Suprapubic skin (tissue), 4 donors: ENCODE measurements at regions not wholly inside any gene's neighbourhood (a gene's known extent, or its start where the extent isn't known, plus 50 kb on each side); places are given as distances from the start of the nearest gene placed in this dataset.
"Not testable (repeated sequence)": the region's sequence is repeated elsewhere in the genome, so short reads cannot be mapped to it uniquely, and the experiment has no call there.

Source experiments
- DNase-seq, 2 donors: peaks; one replicate each; pipeline ENCODE4 v3.0.0-alpha.2; 2019; ENCODE audit warnings: low spot score in 2 of 2
- H3K27ac ChIP-seq: fragments of 200-600 bp; sonication (generic); one replicate; pipeline ENCODE4 v1.5.1; 2019
- H3K27me3 ChIP-seq: fragments of 200-600 bp; sonication (generic); one replicate; pipeline ENCODE4 v1.5.1; 2019
- H3K36me3 ChIP-seq: fragments of 200-600 bp; sonication (generic); one replicate; pipeline ENCODE4 v1.5.1; 2019
- H3K4me1 ChIP-seq: fragments of 200-600 bp; sonication (generic); one replicate; pipeline ENCODE4 v1.5.1; 2019
- H3K4me3 ChIP-seq: fragments of 200-600 bp; sonication (generic); one replicate; pipeline ENCODE4 v1.5.1; 2019; ENCODE audit warnings: mild to moderate bottlenecking
- H3K9me3 ChIP-seq: fragments of 200-600 bp; sonication (generic); one replicate; pipeline ENCODE4 v1.5.1; 2019
- EP300 ChIP-seq: sonication (generic); formaldehyde crosslinking; IDR thresholded peaks from one replicate; pipeline ENCODE4 v1.6.1; 2017; ENCODE audit warnings: antibody characterized with exemption
- POLR2A ChIP-seq, 2 donors: fragments of 450-650 bp; IDR thresholded peaks; one replicate each; pipeline ENCODE4 v1.6.1; 2017; ENCODE audit warnings: antibody characterized with exemption in 2 of 2, mild to moderate bottlenecking in 2 of 2, moderate library complexity in 2 of 2
- POLR2AphosphoS5 ChIP-seq, 3 donors: sonication (generic); formaldehyde crosslinking; IDR thresholded peaks; one replicate each; pipeline ENCODE4 v1.6.1; 2017; ENCODE audit warnings: antibody characterized with exemption in 3 of 3
- WGBS: methylation state at CpG from one replicate; pipeline ENCODE4 v1.1.5; 2018; 5-methylcytosine and 5-hydroxymethylcytosine counted together
- TF ChIP-seq, protein P1 (sequence below), 2 donors: fragments of 200-600 bp in 1 of 2; fragments of 450-650 bp in 1 of 2; sonication (generic) in 1 of 2; IDR thresholded peaks; one replicate each; pipeline ENCODE4 v1.5.1; 2016 to 2019; ENCODE audit warnings: antibody characterized with exemption in 2 of 2, mild to moderate bottlenecking in 1 of 2, moderate library complexity in 1 of 2

DNA sequence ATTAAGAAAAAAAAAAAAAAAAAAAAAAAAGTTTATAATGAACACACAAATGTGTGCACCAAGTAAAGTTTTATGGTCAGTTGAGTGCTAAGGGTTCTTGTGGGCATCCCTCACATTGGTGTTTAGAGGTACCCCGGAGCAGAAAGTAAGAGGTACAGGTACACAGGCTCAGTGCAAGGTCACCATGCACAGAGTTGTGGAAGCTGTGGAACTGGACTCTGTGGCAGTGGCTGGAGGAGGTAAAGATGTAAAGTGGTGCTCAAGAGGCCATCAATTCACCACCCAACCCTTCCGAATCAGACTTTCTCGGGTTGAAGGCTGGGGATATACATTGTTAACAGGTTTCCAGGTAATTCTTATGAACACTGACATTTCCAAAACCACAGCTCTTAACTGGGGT, 83.6 kb upstream of the FOXN2 start:
- Histone ChIP-seq H3K9me3 (no peaks in the 10 kb centered on the region), H3K4me1 (no peaks in the 10 kb centered on the region), H3K4me3 (no peak overlapping the region), H3K27me3 (no peaks in the 10 kb centered on the region), H3K36me3 (no peaks in the 10 kb centered on the region), H3K27ac (no peak overlapping the region)
- DNase-seq: no peak
- TF ChIP-seq POLR2AphosphoS5 (IDR thresholded peaks at IDR 0.05) (no peak), EP300 (no peak), POLR2A (IDR thresholded peaks at IDR 0.05) (no peak)
- 91% methylated on average over 3 of the region's 3 CpGs for WGBS

DNA sequence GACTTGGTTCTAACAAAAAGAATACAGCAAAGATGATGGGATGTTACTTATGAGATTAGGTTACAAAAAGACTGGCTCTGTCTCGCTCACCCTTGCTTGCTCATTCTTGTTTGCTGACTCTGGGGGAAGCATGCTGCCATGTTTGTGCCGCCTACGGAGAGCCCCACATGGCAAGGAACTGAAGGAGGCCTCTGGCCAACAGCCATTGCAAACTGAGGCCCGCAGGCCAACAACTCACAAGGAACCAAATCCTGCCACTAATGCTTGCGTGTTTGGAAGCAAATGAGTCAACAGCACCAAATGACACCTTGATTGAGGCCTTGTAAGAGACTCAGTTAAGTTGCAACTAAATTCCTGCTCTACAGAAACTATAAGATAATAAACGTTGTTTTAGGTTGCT, 82.1 kb upstream of the FOXN2 start:
- Histone ChIP-seq H3K9me3 (no peaks in the 10 kb centered on the region), H3K27me3 (no peaks in the 10 kb centered on the region), H3K4me3 (no peak overlapping the region), H3K27ac (no peak overlapping the region), H3K36me3 (no peaks in the 10 kb centered on the region), H3K4me1 (no peaks in the 10 kb centered on the region)
- WGBS: 86% methylated on average over 6 of the region's 6 CpGs
- no peak for TF ChIP-seq POLR2AphosphoS5 (IDR thresholded peaks at IDR 0.05)
- TF ChIP-seq, protein P1, sequence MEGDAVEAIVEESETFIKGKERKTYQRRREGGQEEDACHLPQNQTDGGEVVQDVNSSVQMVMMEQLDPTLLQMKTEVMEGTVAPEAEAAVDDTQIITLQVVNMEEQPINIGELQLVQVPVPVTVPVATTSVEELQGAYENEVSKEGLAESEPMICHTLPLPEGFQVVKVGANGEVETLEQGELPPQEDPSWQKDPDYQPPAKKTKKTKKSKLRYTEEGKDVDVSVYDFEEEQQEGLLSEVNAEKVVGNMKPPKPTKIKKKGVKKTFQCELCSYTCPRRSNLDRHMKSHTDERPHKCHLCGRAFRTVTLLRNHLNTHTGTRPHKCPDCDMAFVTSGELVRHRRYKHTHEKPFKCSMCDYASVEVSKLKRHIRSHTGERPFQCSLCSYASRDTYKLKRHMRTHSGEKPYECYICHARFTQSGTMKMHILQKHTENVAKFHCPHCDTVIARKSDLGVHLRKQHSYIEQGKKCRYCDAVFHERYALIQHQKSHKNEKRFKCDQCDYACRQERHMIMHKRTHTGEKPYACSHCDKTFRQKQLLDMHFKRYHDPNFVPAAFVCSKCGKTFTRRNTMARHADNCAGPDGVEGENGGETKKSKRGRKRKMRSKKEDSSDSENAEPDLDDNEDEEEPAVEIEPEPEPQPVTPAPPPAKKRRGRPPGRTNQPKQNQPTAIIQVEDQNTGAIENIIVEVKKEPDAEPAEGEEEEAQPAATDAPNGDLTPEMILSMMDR (IDR thresholded peaks at IDR 0.05): no peak
- no peak for TF ChIP-seq POLR2A (IDR thresholded peaks at IDR 0.05)
- TF ChIP-seq EP300: no peak
- DNase-seq: no peak

DNA sequence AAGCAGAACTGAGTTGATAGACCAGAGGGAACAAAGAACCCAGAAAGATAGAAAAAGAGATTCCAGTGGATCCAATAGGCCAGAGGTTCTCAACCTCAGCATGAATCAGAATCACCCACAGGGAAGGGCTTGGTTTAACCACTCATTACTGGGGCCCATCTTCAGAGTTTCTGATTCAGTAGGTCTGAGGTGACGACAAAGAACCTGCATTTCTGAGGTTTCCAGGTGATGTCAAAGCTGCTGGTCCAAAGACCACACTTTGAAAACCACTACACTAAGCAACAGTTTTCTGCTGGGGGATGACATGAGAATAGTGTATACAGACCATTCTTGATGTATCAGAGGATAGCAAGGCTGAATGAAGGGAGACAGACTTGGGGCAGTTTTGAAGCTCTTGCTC, 81.5 kb upstream of the FOXN2 start:
- Histone ChIP-seq H3K9me3 (no peaks in the 10 kb centered on the region), H3K27ac (no peak overlapping the region), H3K4me1 (no peaks in the 10 kb centered on the region), H3K4me3 (no peak overlapping the region), H3K27me3 (no peaks in the 10 kb centered on the region), H3K36me3 (no peaks in the 10 kb centered on the region)
- WGBS: 100% methylated on average over 1 of the region's 1 CpG
- no peak for TF ChIP-seq POLR2AphosphoS5 (IDR thresholded peaks at IDR 0.05)
- TF ChIP-seq POLR2A (IDR thresholded peaks at IDR 0.05): no peak
- TF ChIP-seq EP300: no peak
- TF ChIP-seq, protein P1 (IDR thresholded peaks at IDR 0.05): no peak
- no peak for DNase-seq

DNA sequence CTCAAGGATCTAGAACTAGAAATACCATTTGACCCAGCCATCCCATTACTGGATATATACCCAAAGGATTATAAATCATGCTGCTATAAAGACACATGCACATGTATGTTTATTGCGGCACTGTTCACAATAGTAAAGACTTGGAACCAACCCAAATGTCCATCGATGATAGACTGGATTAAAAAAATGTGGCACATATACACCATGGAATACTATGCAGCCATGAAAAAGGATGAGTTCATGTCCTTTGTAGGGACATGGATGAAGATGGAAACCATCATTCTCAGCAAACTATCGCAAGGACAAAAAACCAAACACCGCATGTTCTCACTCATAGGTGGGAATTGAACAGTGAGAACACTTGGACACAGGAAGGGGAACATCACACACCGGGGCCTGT, 80.7 kb upstream of the FOXN2 start:
- H3K4me3 ChIP-seq, H3K9me3 ChIP-seq, DNase-seq, H3K4me1 ChIP-seq, H3K36me3 ChIP-seq, H3K27me3 ChIP-seq, H3K27ac ChIP-seq: not testable (repeated sequence)
- 97% methylated on average over 5 of the region's 5 CpGs for WGBS

DNA sequence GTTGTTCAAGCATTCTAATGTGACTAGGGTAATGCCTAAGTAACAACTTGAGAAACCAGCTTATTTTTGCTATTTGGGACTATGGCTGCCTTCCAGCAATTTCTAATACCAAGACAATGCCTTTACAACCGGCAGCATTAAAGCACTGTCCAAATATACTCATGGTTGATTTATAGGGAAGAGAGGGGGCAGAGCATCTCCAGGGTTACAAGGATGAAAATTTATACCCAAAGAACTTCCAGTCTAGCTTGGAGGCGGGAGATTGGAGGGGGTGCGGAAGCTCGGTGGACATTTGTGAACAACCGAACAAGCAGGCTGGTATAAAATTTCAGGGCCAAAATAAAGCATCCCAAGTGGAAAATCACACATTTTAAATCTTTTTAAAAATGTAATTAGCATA, 79.4 kb upstream of the FOXN2 start:
- H3K4me3 ChIP-seq: no peak overlapping the region
- H3K4me1 ChIP-seq: no peaks in the 10 kb centered on the region
- H3K27ac ChIP-seq: no peak overlapping the region
- no peaks in the 10 kb centered on the region for H3K27me3 ChIP-seq
- TF ChIP-seq EP300: no peak
- H3K36me3 ChIP-seq: no peaks in the 10 kb centered on the region
- DNase-seq: no peak
- 62% methylated on average over 5 of the region's 5 CpGs for WGBS
- no peaks in the 10 kb centered on the region for H3K9me3 ChIP-seq

DNA sequence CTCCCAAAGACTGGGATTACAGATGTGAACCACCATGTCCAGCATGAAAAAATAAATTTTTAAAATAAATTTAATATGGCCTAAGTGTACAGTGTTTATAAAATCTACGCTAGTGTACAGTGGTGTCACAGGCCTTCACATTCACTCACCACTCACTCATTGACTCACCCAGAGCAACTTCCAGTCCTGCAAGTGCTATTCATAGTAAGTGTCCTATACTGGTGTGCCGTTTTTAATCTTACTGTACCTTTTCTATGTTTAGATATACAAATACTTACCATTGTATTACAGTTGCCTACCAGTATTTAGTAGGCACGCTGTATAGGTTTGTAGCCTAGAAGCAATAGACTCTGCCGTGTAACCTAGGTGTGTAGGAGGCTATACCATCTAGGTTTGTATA, 76.1 kb upstream of the FOXN2 start:
- DNase-seq: no peak
- H3K27ac ChIP-seq: no peak overlapping the region
- no peak for TF ChIP-seq POLR2A (IDR thresholded peaks at IDR 0.05)
- no peaks in the 10 kb centered on the region for H3K36me3 ChIP-seq
- no peaks in the 10 kb centered on the region for H3K27me3 ChIP-seq
- H3K9me3 ChIP-seq: no peaks in the 10 kb centered on the region
- WGBS: 93% methylated on average over 4 of the region's 4 CpGs
- H3K4me3 ChIP-seq: no peak overlapping the region
- no peaks in the 10 kb centered on the region for H3K4me1 ChIP-seq

DNA sequence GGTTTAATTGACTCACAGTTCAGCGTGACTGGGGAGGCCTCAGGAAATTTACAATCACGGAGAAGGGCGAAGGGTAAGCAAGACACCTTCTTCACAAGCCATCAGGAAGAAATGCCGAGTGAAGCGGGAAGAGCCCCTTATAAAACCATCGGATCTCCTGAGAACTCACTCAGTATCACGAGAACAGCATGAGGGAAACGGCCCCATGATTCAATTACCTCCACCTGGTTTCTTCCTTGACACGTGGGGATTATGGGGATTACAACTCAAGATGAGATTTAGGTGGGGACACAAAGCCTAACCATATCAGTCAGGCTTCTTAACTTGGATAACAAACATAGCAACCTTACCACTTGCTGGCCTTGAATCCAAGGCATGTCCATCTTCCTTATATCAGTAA, 73.6 kb upstream of the FOXN2 start:
- TF ChIP-seq POLR2AphosphoS5 (IDR thresholded peaks at IDR 0.05) (no peak), POLR2A (IDR thresholded peaks at IDR 0.05) (no peak), EP300 (no peak)
- TF ChIP-seq, protein P1 (IDR thresholded peaks at IDR 0.05): no peak
- no peaks in the 10 kb centered on the region for H3K9me3 ChIP-seq
- DNase-seq: no peak
- H3K4me3 ChIP-seq: no peak overlapping the region
- no peaks in the 10 kb centered on the region for H3K4me1 ChIP-seq
- no peak overlapping the region for H3K27ac ChIP-seq
- no peaks in the 10 kb centered on the region for H3K27me3 ChIP-seq
- no peaks in the 10 kb centered on the region for H3K36me3 ChIP-seq
- WGBS: 86% methylated on average over 9 of the region's 9 CpGs
